ENCODE measurements at regions not wholly inside any gene's neighbourhood (a gene's known extent, or its start where the extent isn't known, plus 50 kb on each side); places are given as distances from the start of the nearest gene placed in this dataset.

- Histone ChIP-seq H2AFZ (ENCODE audit: low read length) (no peak overlapping the region), H3K27ac (ENCODE audit: low read length) (no peak overlapping the region), H3K9me2 (replicated peaks; ENCODE audit: insufficient read depth, low read length) (no peaks in the 10 kb centered on the region), H3K4me2 (ENCODE audit: low read depth, low read length) (no peak overlapping the region), H3K4me3 (ENCODE audit: low read length) (no peak overlapping the region), H3K27me3 (replicated peaks; ENCODE audit: insufficient read depth, low read length) (no peaks in the 10 kb centered on the region), H3F3A (ENCODE audit: insufficient read depth, low read length) (no peaks in the 10 kb centered on the region), H3K9ac (ENCODE audit: low read length) (no peak overlapping the region), H3K9me3 (replicated peaks; ENCODE audit: insufficient read depth, low read length) (no peaks in the 10 kb centered on the region), H3K79me2 (ENCODE audit: low read length) (no peaks in the 10 kb centered on the region), H3K4me1 (ENCODE audit: low read length) (no peaks in the 10 kb centered on the region), H4K20me1 (ENCODE audit: insufficient read depth, low read length) (no peaks in the 10 kb centered on the region), H3K36me3 (replicated peaks; ENCODE audit: insufficient read depth, low read length) (no peaks in the 10 kb centered on the region)
- no peak for TF ChIP-seq EZH2 (optimal IDR thresholded peaks at IDR 0.05; ENCODE audit: low read depth, low read length)
- no peak for TF ChIP-seq EZH2phosphoT487 (IDR thresholded peaks at IDR 0.05; ENCODE audit: low read length)
- TF ChIP-seq CTCF (IDR thresholded peaks at IDR 0.05; ENCODE audit: low read length), result no peak
- DNase-seq, result no peak
Measured at GRCh38 chr2:67289271-67289670, 107.9 kb upstream of the ETAA1 start.

GRCh38 chr2:67289921-67290371, 107.2 kb upstream of the ETAA1 start:
- Histone ChIP-seq H3K4me3 (ENCODE audit: low read length) (no peak overlapping the region), H3K79me2 (ENCODE audit: low read length) (no peaks in the 10 kb centered on the region), H3K36me3 (replicated peaks; ENCODE audit: insufficient read depth, low read length) (no peaks in the 10 kb centered on the region), H3K4me1 (ENCODE audit: low read length) (no peaks in the 10 kb centered on the region), H3K27ac (ENCODE audit: low read length) (no peak overlapping the region), H3K4me2 (ENCODE audit: low read depth, low read length) (no peak overlapping the region), H2AFZ (ENCODE audit: low read length) (no peak overlapping the region), H3K9me2 (replicated peaks; ENCODE audit: insufficient read depth, low read length) (no peaks in the 10 kb centered on the region), H3K27me3 (replicated peaks; ENCODE audit: insufficient read depth, low read length) (no peaks in the 10 kb centered on the region), H3F3A (ENCODE audit: insufficient read depth, low read length) (no peaks in the 10 kb centered on the region), H3K9me3 (replicated peaks; ENCODE audit: insufficient read depth, low read length) (no peaks in the 10 kb centered on the region), H3K9ac (ENCODE audit: low read length) (no peak overlapping the region), H4K20me1 (ENCODE audit: insufficient read depth, low read length) (no peaks in the 10 kb centered on the region)
- no peak for TF ChIP-seq EZH2phosphoT487 (IDR thresholded peaks at IDR 0.05; ENCODE audit: low read length)
- no peak for TF ChIP-seq EZH2 (optimal IDR thresholded peaks at IDR 0.05; ENCODE audit: low read depth, low read length)
- no peak for TF ChIP-seq CTCF (IDR thresholded peaks at IDR 0.05; ENCODE audit: low read length)
- DNase-seq, result no peak

GRCh38 chr2:67290451-67291290, 106.5 kb upstream of the ETAA1 start:
- H3K27ac ChIP-seq (ENCODE audit: low read length), result no peak overlapping the region
- H3K4me2 ChIP-seq (ENCODE audit: low read depth, low read length), result no peak overlapping the region
- no peaks in the 10 kb centered on the region for H4K20me1 ChIP-seq (ENCODE audit: insufficient read depth, low read length)
- H2AFZ ChIP-seq (ENCODE audit: low read length), result no peak overlapping the region
- H3K4me3 ChIP-seq (ENCODE audit: low read length), result no peak overlapping the region
- H3K9ac ChIP-seq (ENCODE audit: low read length), result no peak overlapping the region
- no peaks in the 10 kb centered on the region for H3K9me3 ChIP-seq (replicated peaks; ENCODE audit: insufficient read depth, low read length)
- no peaks in the 10 kb centered on the region for H3K4me1 ChIP-seq (ENCODE audit: low read length)
- no peaks in the 10 kb centered on the region for H3K36me3 ChIP-seq (replicated peaks; ENCODE audit: insufficient read depth, low read length)
- TF ChIP-seq EZH2phosphoT487 (IDR thresholded peaks at IDR 0.05; ENCODE audit: low read length) (no peak), CTCF (IDR thresholded peaks at IDR 0.05; ENCODE audit: low read length) (no peak), EZH2 (optimal IDR thresholded peaks at IDR 0.05; ENCODE audit: low read depth, low read length) (no peak)
- H3K79me2 ChIP-seq (ENCODE audit: low read length), result no peaks in the 10 kb centered on the region
- H3K27me3 ChIP-seq (replicated peaks; ENCODE audit: insufficient read depth, low read length), result no peaks in the 10 kb centered on the region
- H3F3A ChIP-seq (ENCODE audit: insufficient read depth, low read length), result no peaks in the 10 kb centered on the region
- no peak for DNase-seq
- no peaks in the 10 kb centered on the region for H3K9me2 ChIP-seq (replicated peaks; ENCODE audit: insufficient read depth, low read length)

Data from MM.1S (cell line).